Smooth muscle cell (in vitro differentiated cells): ENCODE measurements at regions not wholly inside any gene's neighbourhood (a gene's known extent, or its start where the extent isn't known, plus 50 kb on each side); places are given as distances from the start of the nearest gene placed in this dataset.
A peak's percentile ranks its signal among the peaks of the same experiment; 100 is the strongest.

Experiments used
- DNase-seq: peaks from one replicate; lab custom pipeline; 2025; ENCODE audit not compliant: unreplicated experiment; lab: John Stamatoyannopoulos, UW
- H2AFZ ChIP-seq: fragments of 200-600 bp; sonication (generic); 2 replicates; pipeline ENCODE4 v1.6.0; 2016; ENCODE audit warnings: antibody characterized with exemption, low read depth, mild to moderate bottlenecking
- H3F3A ChIP-seq: fragments of 200-600 bp; sonication (generic); 2 replicates; pipeline ENCODE4 v1.6.0; 2017; ENCODE audit warnings: antibody characterized with exemption, low read depth
- H3K27ac ChIP-seq: fragments of 200-600 bp; sonication (generic); 2 replicates; pipeline ENCODE4 v1.5.1; 2016; ENCODE audit warnings: low read depth, mild to moderate bottlenecking
- H3K27me3 ChIP-seq: fragments of 200-600 bp; sonication (generic); 2 replicates; pipeline ENCODE4 v1.6.1; 2016; ENCODE audit warnings: low read depth, mild to moderate bottlenecking
- H3K36me3 ChIP-seq: fragments of 200-600 bp; sonication (generic); 2 replicates; pipeline ENCODE4 v1.5.1; 2016; ENCODE audit warnings: low read depth
- H3K4me1 ChIP-seq: fragments of 200-600 bp; sonication (generic); 2 replicates; pipeline ENCODE4 v1.5.1; 2016; ENCODE audit warnings: low read depth
- H3K4me2 ChIP-seq: fragments of 200-600 bp; sonication (generic); 2 replicates; pipeline ENCODE4 v1.6.0; 2016; ENCODE audit warnings: mild to moderate bottlenecking
- H3K4me3 ChIP-seq: fragments of 200-600 bp; sonication (generic); 2 replicates; pipeline ENCODE4 v1.5.1; 2016; ENCODE audit warnings: mild to moderate bottlenecking
- H3K79me2 ChIP-seq: fragments of 200-600 bp; sonication (generic); 2 replicates; pipeline ENCODE4 v1.6.0; 2016; ENCODE audit warnings: low read depth, mild to moderate bottlenecking
- H3K9ac ChIP-seq: fragments of 200-600 bp; sonication (generic); 2 replicates; pipeline ENCODE4 v1.6.0; 2016; ENCODE audit warnings: low read depth
- H3K9me3 ChIP-seq: fragments of 200-600 bp; sonication (generic); replicated peaks from 2 replicates; pipeline ENCODE4 v1.5.1; 2016; ENCODE audit warnings: low read depth
- H4K20me1 ChIP-seq: fragments of 200-600 bp; sonication (generic); 2 replicates; pipeline ENCODE4 v1.6.0; 2016; ENCODE audit warnings: low read depth
- CTCF ChIP-seq: fragments of 200-600 bp; sonication (generic); IDR thresholded peaks from 2 replicates; pipeline ENCODE4 v1.5.1; 2017; ENCODE audit warnings: borderline replicate concordance, mild to moderate bottlenecking, antibody characterized with exemption; ENCODE audit not compliant: insufficient read depth, poor library complexity, severe bottlenecking
- whole genome bisulfite sequencing: methylation state at CpG from one replicate; pipeline ENCODE4 v1.1.7; 2016; ENCODE audit warnings: low lambda C conversion rate; 5-methylcytosine and 5-hydroxymethylcytosine counted together

GRCh38 chr7:91767820-91768219 is 112.7 kb downstream of the MTERF1 start:
- H3K4me1 ChIP-seq, result no peaks in the 10 kb centered on the region
- WGBS, result 84% methylated on average over 10 of the region's 10 CpGs
- no peak overlapping the region for H3K4me2 ChIP-seq
- H3F3A ChIP-seq, result no peaks in the 10 kb centered on the region
- no peak overlapping the region for H3K9ac ChIP-seq
- peaks cover 4% of the 10 kb centered on the region for H3K9me3 ChIP-seq
- no peak overlapping the region for H3K27ac ChIP-seq
- no peaks in the 10 kb centered on the region for H3K36me3 ChIP-seq
- H3K27me3 ChIP-seq, result no peaks in the 10 kb centered on the region
- no peaks in the 10 kb centered on the region for H4K20me1 ChIP-seq
- H3K79me2 ChIP-seq, result no peaks in the 10 kb centered on the region
- no peak for TF ChIP-seq CTCF
- H2AFZ ChIP-seq, result no peak overlapping the region
- no peak overlapping the region for H3K4me3 ChIP-seq
- no peak for DNase-seq

- DNase-seq, result no peak
- 56% methylated on average over 1 of the region's 1 CpG for WGBS
These were observed 109.1 kb downstream of the MTERF1 start for GRCh38 chr7:91771394-91771793.

GRCh38 chr7:91771921-91772815 is 108.3 kb downstream of the MTERF1 start:
- H3K4me2 ChIP-seq, result peak overlapping the region; percentile 29
- H3K27me3 ChIP-seq, result no peaks in the 10 kb centered on the region
- H3K4me3 ChIP-seq, result no peak overlapping the region
- no peaks in the 10 kb centered on the region for H3K9me3 ChIP-seq
- no peak overlapping the region for H3K27ac ChIP-seq
- H3K79me2 ChIP-seq, result no peaks in the 10 kb centered on the region
- TF ChIP-seq CTCF, result no peak
- no peak overlapping the region for H3K9ac ChIP-seq
- 78% methylated on average over 4 of the region's 4 CpGs for WGBS
- DNase-seq, result no peak
- no peaks in the 10 kb centered on the region for H3K36me3 ChIP-seq
- no peaks in the 10 kb centered on the region for H3K4me1 ChIP-seq
- H3F3A ChIP-seq, result no peaks in the 10 kb centered on the region
- no peak overlapping the region for H2AFZ ChIP-seq
- H4K20me1 ChIP-seq, result no peaks in the 10 kb centered on the region

More at GRCh38 chr7:91771394-91771793, 109.1 kb downstream of the MTERF1 start:
- no peaks in the 10 kb centered on the region for H3K27me3 ChIP-seq
- H3K9ac ChIP-seq, result no peak overlapping the region
- no peaks in the 10 kb centered on the region for H3F3A ChIP-seq
- no peak for TF ChIP-seq CTCF
- H3K4me1 ChIP-seq, result no peaks in the 10 kb centered on the region
- H3K27ac ChIP-seq, result no peak overlapping the region
- no peak overlapping the region for H3K4me3 ChIP-seq
- no peak overlapping the region for H2AFZ ChIP-seq
- H3K79me2 ChIP-seq, result no peaks in the 10 kb centered on the region
- H3K9me3 ChIP-seq, result no peaks in the 10 kb centered on the region
- no peaks in the 10 kb centered on the region for H3K36me3 ChIP-seq
- H4K20me1 ChIP-seq, result no peaks in the 10 kb centered on the region
- H3K4me2 ChIP-seq, result peak overlapping the region; percentile 29

- 90% methylated on average over 2 of the region's 2 CpGs for WGBS
- no peak overlapping the region for H3K9ac ChIP-seq
- no peaks in the 10 kb centered on the region for H3K79me2 ChIP-seq
- no peaks in the 10 kb centered on the region for H3K9me3 ChIP-seq
- no peak overlapping the region for H3K27ac ChIP-seq
- no peaks in the 10 kb centered on the region for H3K36me3 ChIP-seq
- no peaks in the 10 kb centered on the region for H4K20me1 ChIP-seq
- no peak overlapping the region for H3K4me3 ChIP-seq
- DNase-seq, result no peak
- H3F3A ChIP-seq, result no peaks in the 10 kb centered on the region
- no peak for TF ChIP-seq CTCF
- H2AFZ ChIP-seq, result no peak overlapping the region
- H3K27me3 ChIP-seq, result no peaks in the 10 kb centered on the region
- peaks cover 6% of the 10 kb centered on the region for H3K4me1 ChIP-seq
- no peak overlapping the region for H3K4me2 ChIP-seq
These were observed 104.3 kb downstream of the MTERF1 start for GRCh38 chr7:91776171-91776570.
